ENCODE measurements at regions not wholly inside any gene's neighbourhood (a gene's known extent, or its start where the extent isn't known, plus 50 kb on each side); places are given as distances from the start of the nearest gene placed in this dataset.

GRCh38 chr16:10332241-10332640 lies 53.6 kb upstream of the ATF7IP2 start:
- intact Hi-C loops (cut with micrococcal nuclease) = no loop called here
- Histone ChIP-seq H3K9ac (ENCODE audit: low read length) (no peak overlapping the region), H3K27me3 (replicated peaks in 1 of 4; ENCODE audit: control extremely low read depth in 1 of 4, control insufficient read depth in 3 of 4, insufficient read depth in 4 of 4, low read length in 3 of 4) (no peaks in the 10 kb centered on the region), H3K4me1 (ENCODE audit: control insufficient read depth in 2 of 2, insufficient read depth in 2 of 2, low read length in 2 of 2) (peaks cover 24 to 36% of the 10 kb centered on the region in 2 donors), H3K27ac (ENCODE audit: low read length in 2 of 2) (no peak overlapping the region), H3K79me2 (ENCODE audit: control insufficient read depth, insufficient read depth, low read length) (no peaks in the 10 kb centered on the region), H3K9me3 (ENCODE audit: control extremely low read depth in 1 of 3, control insufficient read depth in 2 of 3, insufficient read depth in 1 of 3, low read length in 2 of 3) (peaks cover 0 to 45% (median 0%) of the 10 kb centered on the region in 3 donors), H3K36me3 (replicated peaks in 1 of 2; ENCODE audit: control extremely low read depth in 1 of 2, control insufficient read depth in 1 of 2, extremely low read depth in 1 of 2, insufficient read depth in 2 of 2, low read length in 1 of 2) (no peaks in the 10 kb centered on the region), H2AFZ (ENCODE audit: insufficient read depth, low read depth, low read length, poor library complexity, severe bottlenecking) (no peak overlapping the region), H4K20me1 (ENCODE audit: control insufficient read depth, insufficient read depth, low read length, poor library complexity, severe bottlenecking) (no peaks in the 10 kb centered on the region), H3K4me3 (ENCODE audit: control extremely low read depth in 1 of 5, extremely low read depth in 1 of 5, insufficient read depth in 1 of 5, low read depth in 2 of 5, low read length in 4 of 5) (no peak overlapping the region), H3K4me2 (replicated peaks; ENCODE audit: low read depth, low read length, poor library complexity, severe bottlenecking) (no peak overlapping the region)
- H3K27ac Mint-ChIP-seq = no peak overlapping the region
- POLR2A ChIA-PET = interaction anchor here (1.2 kb wide), 1 partner anchor 53 kb away, joined by 3 read pairs; the partner anchor contains the start of gene ATF7IP2
- ATAC-seq (ENCODE audit: low read depth) (no peak), DNase-seq (no peak)
- CTCF ChIA-PET = interaction anchor here (1.3 kb wide), 1 partner anchor 18 kb away, joined by 5 read pairs; no protein-coding TSS in a partner anchor
- TF ChIP-seq EZH2 (IDR thresholded peaks at IDR 0.05; ENCODE audit: borderline replicate concordance, insufficient read depth, low read depth, low read length, poor library complexity, severe bottlenecking) = no peak
- TF ChIP-seq, protein P1, sequence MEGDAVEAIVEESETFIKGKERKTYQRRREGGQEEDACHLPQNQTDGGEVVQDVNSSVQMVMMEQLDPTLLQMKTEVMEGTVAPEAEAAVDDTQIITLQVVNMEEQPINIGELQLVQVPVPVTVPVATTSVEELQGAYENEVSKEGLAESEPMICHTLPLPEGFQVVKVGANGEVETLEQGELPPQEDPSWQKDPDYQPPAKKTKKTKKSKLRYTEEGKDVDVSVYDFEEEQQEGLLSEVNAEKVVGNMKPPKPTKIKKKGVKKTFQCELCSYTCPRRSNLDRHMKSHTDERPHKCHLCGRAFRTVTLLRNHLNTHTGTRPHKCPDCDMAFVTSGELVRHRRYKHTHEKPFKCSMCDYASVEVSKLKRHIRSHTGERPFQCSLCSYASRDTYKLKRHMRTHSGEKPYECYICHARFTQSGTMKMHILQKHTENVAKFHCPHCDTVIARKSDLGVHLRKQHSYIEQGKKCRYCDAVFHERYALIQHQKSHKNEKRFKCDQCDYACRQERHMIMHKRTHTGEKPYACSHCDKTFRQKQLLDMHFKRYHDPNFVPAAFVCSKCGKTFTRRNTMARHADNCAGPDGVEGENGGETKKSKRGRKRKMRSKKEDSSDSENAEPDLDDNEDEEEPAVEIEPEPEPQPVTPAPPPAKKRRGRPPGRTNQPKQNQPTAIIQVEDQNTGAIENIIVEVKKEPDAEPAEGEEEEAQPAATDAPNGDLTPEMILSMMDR (IDR thresholded peaks at IDR 0.05) = no peak
- H3K4me3 Mint-ChIP-seq = no peak overlapping the region
- peaks cover 41% of the 10 kb centered on the region for H3K4me1 Mint-ChIP-seq
- peaks cover 3% of the 10 kb centered on the region for H3K9me3 Mint-ChIP-seq (ENCODE audit: insufficient read depth)
- no peaks in the 10 kb centered on the region for H3K27me3 Mint-ChIP-seq

- Mint-ChIP-seq H3K9me3 (ENCODE audit: insufficient read depth) (peaks cover under 1% of the 10 kb centered on the region), H3K4me1 (peaks cover 38% of the 10 kb centered on the region), H3K27ac (peak overlapping the region; percentile 32), H3K4me3 (no peak overlapping the region), H3K27me3 (no peaks in the 10 kb centered on the region)
- no peaks in the 10 kb centered on the region for H3K79me2 ChIP-seq (ENCODE audit: control insufficient read depth, insufficient read depth, low read length)
- ChIA-PET POLR2A (interaction anchor here (0.6 to 1.2 kb wide), 2 partner anchors 53 to 431 kb away, joined by 3 read pairs; partner anchors contain the start of gene ATF7IP2), CTCF (interaction anchor here (1.3 kb wide), 1 partner anchor 18 kb away, joined by 5 read pairs; no protein-coding TSS in a partner anchor)
- intact Hi-C loops (cut with micrococcal nuclease) = no loop called here
- ATAC-seq (ENCODE audit: low read depth) (no peak), DNase-seq (no peak)
- no peak overlapping the region for H3K4me3 ChIP-seq (ENCODE audit: control extremely low read depth in 1 of 5, extremely low read depth in 1 of 5, insufficient read depth in 1 of 5, low read depth in 2 of 5, low read length in 4 of 5)
- H3K4me2 ChIP-seq (replicated peaks; ENCODE audit: low read depth, low read length, poor library complexity, severe bottlenecking) = no peak overlapping the region
- H3K4me1 ChIP-seq (ENCODE audit: control insufficient read depth in 2 of 2, insufficient read depth in 2 of 2, low read length in 2 of 2) = peaks cover 24 to 36% of the 10 kb centered on the region in 2 donors
- TF ChIP-seq, protein P1 (IDR thresholded peaks at IDR 0.05) = no peak
- TF ChIP-seq EZH2 (IDR thresholded peaks at IDR 0.05; ENCODE audit: borderline replicate concordance, insufficient read depth, low read depth, low read length, poor library complexity, severe bottlenecking) = no peak
- H3K36me3 ChIP-seq (replicated peaks in 1 of 2; ENCODE audit: control extremely low read depth in 1 of 2, control insufficient read depth in 1 of 2, extremely low read depth in 1 of 2, insufficient read depth in 2 of 2, low read length in 1 of 2) = no peaks in the 10 kb centered on the region
- no peak overlapping the region for H3K9ac ChIP-seq (ENCODE audit: low read length)
- H3K27me3 ChIP-seq (replicated peaks in 1 of 4; ENCODE audit: control extremely low read depth in 1 of 4, control insufficient read depth in 3 of 4, insufficient read depth in 4 of 4, low read length in 3 of 4) = no peaks in the 10 kb centered on the region
- no peaks in the 10 kb centered on the region for H4K20me1 ChIP-seq (ENCODE audit: control insufficient read depth, insufficient read depth, low read length, poor library complexity, severe bottlenecking)
- no peak overlapping the region for H2AFZ ChIP-seq (ENCODE audit: insufficient read depth, low read depth, low read length, poor library complexity, severe bottlenecking)
- WGBS (ENCODE audit: insufficient coverage) = 96% methylated on average over 4 of the region's 7 CpGs
- H3K27ac ChIP-seq (ENCODE audit: low read length in 2 of 2) = no peak overlapping the region
- peaks cover 0 to 47% (median 0%) of the 10 kb centered on the region in 3 donors for H3K9me3 ChIP-seq (ENCODE audit: control extremely low read depth in 1 of 3, control insufficient read depth in 2 of 3, insufficient read depth in 1 of 3, low read length in 2 of 3)
Measured at GRCh38 chr16:10332775-10333174, 53.1 kb upstream of the ATF7IP2 start.

All from B cell (primary cell).